ENCODE measurements at regions not wholly inside any gene's neighbourhood (a gene's known extent, or its start where the extent isn't known, plus 50 kb on each side); places are given as distances from the start of the nearest gene placed in this dataset.

GRCh38 chr17:27944546-27945332, 51.6 kb upstream of the LYRM9 start:
- Histone ChIP-seq H3K18ac (ENCODE audit: extremely low read depth, low read length) (no peak overlapping the region), H3K79me1 (ENCODE audit: low read depth, low read length) (no peaks in the 10 kb centered on the region), H4K8ac (ENCODE audit: extremely low read depth, insufficient read depth, low read length) (no peak overlapping the region), H2BK12ac (ENCODE audit: low read depth, low read length) (peak overlapping the region; percentile 81), H3K4me1 (replicated peaks in 1 of 4; ENCODE audit: control insufficient read depth in 3 of 4, insufficient read depth in 4 of 4, low read length in 3 of 4) (peaks cover 6 to 17% (median 14%) of the 10 kb centered on the region in 4 experiments; a peak in 6 of 7 replicates), H4K91ac (replicated peaks; ENCODE audit: insufficient read length, low read length) (no peak overlapping the region), H2BK15ac (ENCODE audit: low read length) (no peak overlapping the region), H3K36me3 (ENCODE audit: control insufficient read depth in 2 of 4, insufficient read depth in 4 of 4, low read length in 3 of 4) (no peaks in the 10 kb centered on the region), H3K4ac (replicated peaks; ENCODE audit: insufficient read length, low read depth, low read length) (no peak overlapping the region), H4K20me1 (replicated peaks in 1 of 2; ENCODE audit: control insufficient read depth in 1 of 2, insufficient read depth in 2 of 2, low read length in 2 of 2) (no peaks in the 10 kb centered on the region), H2BK5ac (ENCODE audit: low read depth, low read length) (peak overlapping the region; percentile 31; the same call in 1 of the 2 replicates), H3K23me2 (ENCODE audit: low read depth, low read length) (no peaks in the 10 kb centered on the region), H3K56ac (replicated peaks; ENCODE audit: insufficient read length, low read depth, low read length) (no peak overlapping the region), H3K9ac (replicated peaks in 1 of 4; ENCODE audit: extremely low read depth in 1 of 4, low read depth in 3 of 4, low read length in 3 of 4) (peak overlapping the region in 1 of 4 experiments; percentile 21; a peak in 2 of 7 replicates), H3K14ac (ENCODE audit: insufficient read length) (no peak overlapping the region), H3K4me2 (ENCODE audit: insufficient read depth in 1 of 2, low read depth in 2 of 2, low read length in 2 of 2) (peak overlapping the region in 1 of 2 experiments; percentile 39; a peak in 1 of 4 replicates), H3K9me3 (ENCODE audit: insufficient read depth in 2 of 2, low read depth in 1 of 2, low read length in 1 of 2) (no peaks in the 10 kb centered on the region), H2AK5ac (ENCODE audit: low read depth, low read length) (no peak overlapping the region), H4K5ac (ENCODE audit: insufficient read length, low read depth, low read length) (no peak overlapping the region), H3K79me2 (ENCODE audit: control insufficient read depth in 1 of 2, insufficient read depth in 2 of 2, low read length in 2 of 2) (no peaks in the 10 kb centered on the region), H3K23ac (ENCODE audit: insufficient read length) (no peak overlapping the region), H3K4me3 (ENCODE audit: extremely low read depth in 1 of 4, insufficient read depth in 2 of 4, low read depth in 3 of 4, low read length in 4 of 4) (no peak overlapping the region), H2BK120ac (replicated peaks; ENCODE audit: low read depth, low read length) (no peak overlapping the region), H2AFZ (ENCODE audit: low read length) (peak overlapping the region; percentile 60; the same call in 1 of the 2 replicates), H3K27me3 (replicated peaks in 1 of 4; ENCODE audit: control insufficient read depth in 3 of 4, extremely low read depth in 1 of 4, insufficient read depth in 3 of 4, low read length in 3 of 4) (no peaks in the 10 kb centered on the region), H2BK20ac (ENCODE audit: low read length) (no peak overlapping the region), H3K27ac (ENCODE audit: low read depth, low read length) (no peak overlapping the region)
- FAIRE-seq (no peak), DNase-seq (ENCODE audit: low read depth in 1 of 2, low spot score in 2 of 2) (no peak)
- ChIA-PET CTCF (ENCODE audit: partially characterized antibody) (interaction anchor here (1.3 kb wide), 1 partner anchor 8 kb away, joined by 4 read pairs; no protein-coding TSS in a partner anchor), POLR2A (ENCODE audit: partially characterized antibody) (interaction anchor here (2.9 kb wide), 1 partner anchor 12 kb away, joined by 9 read pairs; no protein-coding TSS in a partner anchor)
- whole genome bisulfite sequencing, 2 experiments (ENCODE audit: extremely low coverage in 1 of 2, insufficient coverage in 1 of 2, insufficient read length in 1 of 2, insufficient replicate concordance in 2 of 2, low coverage in 1 of 2, low lambda C conversion rate in 2 of 2, missing lambda C conversion rate in 1 of 2) = 70% methylated on average over 8 of the region's 8 CpGs; no CpG with 5 or more reads in 1 of the 2 experiments
- no peak for TF ChIP-seq HDAC6 (IDR thresholded peaks at IDR 0.05; ENCODE audit: low read depth, low read length)
- 0 out of 2 replicates have a peak, but pooled peaks have one; percentile 25 for TF ChIP-seq TCF12 (IDR thresholded peaks at IDR 0.05; ENCODE audit: low read depth, low read length)
- no peak for TF ChIP-seq SRF (IDR thresholded peaks at IDR 0.05; ENCODE audit: low read depth, low read length)
- peak in 1 of 2 experiments; percentile 7; a peak in 1 of 4 replicates for TF ChIP-seq RAD21 (IDR thresholded peaks at IDR 0.05 in 1 of 2, conservative IDR thresholded peaks at IDR 0.05 in 1 of 2; ENCODE audit: low read depth in 2 of 2, low read length in 2 of 2)
- TF ChIP-seq CEBPB (IDR thresholded peaks at IDR 0.05; ENCODE audit: low read depth, low read length) = no peak
